CD14-positive monocyte (primary cell): ENCODE measurements at regions not wholly inside any gene's neighbourhood (a gene's known extent, or its start where the extent isn't known, plus 50 kb on each side); places are given as distances from the start of the nearest gene placed in this dataset.

ENCODE experiments used
- DNase-seq, 3 donors: peaks; one replicate each; pipeline ENCODE4 v3.0.0-alpha.2; 2011 to 2022
- H2AFZ ChIP-seq: 2 replicates; pipeline ENCODE4 v1.6.0; 2012; ENCODE audit warnings: mild to moderate bottlenecking, low read depth, low read length, inconsistent platforms; ENCODE audit not compliant: insufficient read depth, poor library complexity, severe bottlenecking
- H3K27ac ChIP-seq, 2 donors: 1 replicate in 1 of 2; 2 replicates in 1 of 2; pipeline ENCODE4 v1.5.1; 2012 to 2013; ENCODE audit warnings: low read length in 2 of 2, control low read depth in 1 of 2, inconsistent platforms in 1 of 2, low read depth in 1 of 2, mild to moderate bottlenecking in 1 of 2
- H3K27me3 ChIP-seq, 2 donors: one replicate each; pipeline versions ENCODE4 v1.6.0 to v1.6.1; 2011 to 2013; ENCODE audit warnings: low read length in 2 of 2; ENCODE audit not compliant: control insufficient read depth in 2 of 2, insufficient read depth in 2 of 2
- H3K36me3 ChIP-seq, 2 donors: replicated peaks in 1 of 2; 1 replicate in 1 of 2; 2 replicates in 1 of 2; pipeline versions ENCODE4 v1.5.1 to v1.6.1; 2012 to 2013; ENCODE audit warnings: low read length in 2 of 2, control low read depth in 1 of 2, inconsistent platforms in 1 of 2, mild to moderate bottlenecking in 1 of 2; ENCODE audit not compliant: insufficient read depth in 2 of 2, control insufficient read depth in 1 of 2
- H3K4me1 ChIP-seq, 2 donors: 1 replicate in 1 of 2; 2 replicates in 1 of 2; pipeline versions ENCODE4 v1.5.1 to v1.6.1; 2012 to 2013; ENCODE audit warnings: low read length in 2 of 2, control low read depth in 1 of 2, inconsistent platforms in 1 of 2, mild to moderate bottlenecking in 1 of 2, moderate library complexity in 1 of 2; ENCODE audit not compliant: insufficient read depth in 2 of 2, control insufficient read depth in 1 of 2
- H3K4me2 ChIP-seq: replicated peaks from 2 replicates; pipeline ENCODE3; 2012; ENCODE audit warnings: low read length, moderate library complexity, mild to moderate bottlenecking; ENCODE audit not compliant: poor library complexity, severe bottlenecking; ENCODE audit errors: extremely low read depth
- H3K4me3 ChIP-seq, 3 experiments: fragments of 200-600 bp in 1 of 3; sonication (generic) in 1 of 3; replicated peaks in 1 of 3; 1 replicate in 2 of 3; 2 replicates in 1 of 3; pipeline ENCODE4 v1.5.1; 2011 to 2013; ENCODE audit warnings: low read length in 3 of 3, mild to moderate bottlenecking in 3 of 3, control low read depth in 2 of 3, low read depth in 2 of 3, inconsistent platforms in 1 of 3, moderate library complexity in 1 of 3
- H3K79me2 ChIP-seq: 2 replicates; pipeline ENCODE4 v1.6.0; 2012; ENCODE audit warnings: mild to moderate bottlenecking, control low read depth, inconsistent platforms, low read length, moderate library complexity; ENCODE audit not compliant: insufficient read depth
- H3K9ac ChIP-seq: 2 replicates; pipeline ENCODE4 v1.6.0; 2017; ENCODE audit warnings: low read length, mild to moderate bottlenecking; ENCODE audit not compliant: insufficient read depth, poor library complexity, severe bottlenecking
- H3K9me3 ChIP-seq, 2 donors: replicated peaks in 1 of 2; 1 replicate in 1 of 2; 2 replicates in 1 of 2; pipeline versions ENCODE4 v1.5.1 to v1.6.1; 2012 to 2013; ENCODE audit warnings: low read length in 2 of 2, control low read depth in 1 of 2; ENCODE audit not compliant: control insufficient read depth in 1 of 2, insufficient read depth in 1 of 2
- H4K20me1 ChIP-seq: 2 replicates; pipeline ENCODE4 v1.6.0; 2012; ENCODE audit warnings: mild to moderate bottlenecking, low read length, control low read depth, moderate library complexity; ENCODE audit not compliant: insufficient read depth
- H3K27ac Mint-ChIP-seq, 7 donors: one replicate each; pipeline ENCODE4 v1.8.0; 2020; ENCODE audit warnings: mild to moderate bottlenecking in 7 of 7, mixed read lengths in 7 of 7, moderate library complexity in 6 of 7, inconsistent platforms in 2 of 7
- H3K27me3 Mint-ChIP-seq, 3 donors: one replicate each; pipeline ENCODE4 v1.8.0; 2021 to 2022; ENCODE audit warnings: low read depth in 3 of 3, mild to moderate bottlenecking in 3 of 3, mixed read lengths in 3 of 3, moderate library complexity in 3 of 3, inconsistent platforms in 1 of 3
- H3K36me3 Mint-ChIP-seq, 2 donors: one replicate each; pipeline ENCODE4 v1.8.0; 2020; ENCODE audit warnings: mixed read lengths in 2 of 2, inconsistent platforms in 1 of 2, mild to moderate bottlenecking in 1 of 2
- H3K4me1 Mint-ChIP-seq: one replicate; pipeline ENCODE4 v1.8.0; 2020; ENCODE audit warnings: mild to moderate bottlenecking, mixed read lengths
- H3K4me3 Mint-ChIP-seq, 2 donors: one replicate each; pipeline ENCODE4 v1.8.0; 2020; ENCODE audit warnings: mild to moderate bottlenecking in 2 of 2, mixed read lengths in 2 of 2, moderate library complexity in 1 of 2
- H3K9me3 Mint-ChIP-seq, 7 donors: one replicate each; pipeline ENCODE4 v1.8.0; 2020 to 2022; ENCODE audit warnings: mixed read lengths in 7 of 7, mild to moderate bottlenecking in 6 of 7, moderate library complexity in 6 of 7, inconsistent platforms in 2 of 7
- CTCF ChIP-seq: fragments of 200-600 bp; IDR thresholded peaks from one replicate; pipeline ENCODE4 v1.8.0; 2022; ENCODE audit warnings: antibody characterized with exemption, mild to moderate bottlenecking
- WGBS: methylation state at CpG from one replicate; pipeline ENCODE4 v1.1.5; 2013; ENCODE audit warnings: missing lambda C conversion rate; ENCODE audit not compliant: insufficient coverage; 5-methylcytosine and 5-hydroxymethylcytosine counted together
- intact Hi-C, 2 donors: fragments of 100-400 bp; cut with micrococcal nuclease; formaldehyde crosslinking; loops; one replicate each; pipeline versions ENCODE4 v1.15.0 to v1.15.1; 2023

GRCh38 chr2:81206216-81206615 lies 901.7 kb upstream of the LRRTM1 start:
- Mint-ChIP-seq H3K4me3 (no peak overlapping the region), H3K36me3 (no peaks in the 10 kb centered on the region), H3K27ac (no peak overlapping the region), H3K4me1 (no peaks in the 10 kb centered on the region), H3K27me3 (no peaks in the 10 kb centered on the region), H3K9me3 (peaks cover 4 to 23% (median 9%) of the 10 kb centered on the region in 7 donors)
- H3K27me3 ChIP-seq, result no peaks in the 10 kb centered on the region
- no peak for DNase-seq
- TF ChIP-seq CTCF, result no peak
- 70% methylated on average over 3 of the region's 5 CpGs for WGBS
- H3K4me3 ChIP-seq, result no peak overlapping the region
- no peaks in the 10 kb centered on the region for H3K79me2 ChIP-seq
- no peaks in the 10 kb centered on the region for H3K4me1 ChIP-seq
- H3K4me2 ChIP-seq, result no peak overlapping the region
- H3K27ac ChIP-seq, result no peak overlapping the region
- H3K36me3 ChIP-seq, result no peaks in the 10 kb centered on the region
- H3K9ac ChIP-seq, result no peak overlapping the region
- no peaks in the 10 kb centered on the region for H4K20me1 ChIP-seq
- intact Hi-C loops, result no loop called here
- peaks cover 9 to 14% of the 10 kb centered on the region in 2 donors for H3K9me3 ChIP-seq
- H2AFZ ChIP-seq, result no peak overlapping the region

GRCh38 chr2:81196933-81197628 lies 892.5 kb upstream of the LRRTM1 start:
- Histone ChIP-seq H3K4me1 (no peaks in the 10 kb centered on the region), H2AFZ (no peak overlapping the region), H3K4me3 (no peak overlapping the region), H3K4me2 (no peak overlapping the region), H4K20me1 (no peaks in the 10 kb centered on the region), H3K9me3 (peaks cover 60 to 64% of the 10 kb centered on the region in 2 donors), H3K27me3 (no peaks in the 10 kb centered on the region), H3K79me2 (no peaks in the 10 kb centered on the region), H3K9ac (no peak overlapping the region), H3K27ac (no peak overlapping the region), H3K36me3 (no peaks in the 10 kb centered on the region)
- no peak for DNase-seq
- intact Hi-C loops, result no loop called here
- Mint-ChIP-seq H3K36me3 (no peaks in the 10 kb centered on the region), H3K9me3 (peaks cover 20 to 32% (median 23%) of the 10 kb centered on the region in 7 donors), H3K27me3 (no peaks in the 10 kb centered on the region), H3K4me3 (no peak overlapping the region), H3K4me1 (no peaks in the 10 kb centered on the region), H3K27ac (no peak overlapping the region)
- TF ChIP-seq CTCF, result no peak
- 97% methylated on average over 30 of the region's 30 CpGs for WGBS
